Activated naive CD4-positive, alpha-beta T cell treated with anti-CD3 and anti-CD28 coated beads, Interleukin-2, amount 50 U/mL, for 72 hours (primary cell): ENCODE measurements at regions not wholly inside any gene's neighbourhood (a gene's known extent, or its start where the extent isn't known, plus 50 kb on each side); places are given as distances from the start of the nearest gene placed in this dataset.

Experiments used
- ATAC-seq, 2 donors: fragments of 150-1000 bp; cut with Tn5 transposase; 2 replicates each; pipeline ENCODE4 v1.10.0; 2021; ENCODE audit warnings: mild to moderate bottlenecking in 2 of 2, moderate library complexity in 2 of 2
- DNase-seq, 2 donors: peaks; one replicate each; pipeline ENCODE4 v3.0.0; 2021 to 2022; ENCODE audit warnings: low spot score in 2 of 2
- H3K27ac Mint-ChIP-seq, 2 donors: one replicate each; pipeline ENCODE4 v1.8.0; 2022; ENCODE audit warnings: mild to moderate bottlenecking in 2 of 2, mixed read lengths in 2 of 2
- H3K36me3 Mint-ChIP-seq, 2 donors: one replicate each; pipeline ENCODE4 v1.8.0; 2022; ENCODE audit warnings: mixed read lengths in 2 of 2
- H3K9me3 Mint-ChIP-seq, 2 donors: one replicate each; pipeline ENCODE4 v1.8.0; 2022; ENCODE audit warnings: mixed read lengths in 2 of 2

GRCh38 chr5:8185852-8186251 is 316.9 kb downstream of the MTRR start:
- ATAC-seq: no peak
- Mint-ChIP-seq H3K27ac (no peak overlapping the region), H3K36me3 (no peaks in the 10 kb centered on the region), H3K9me3 (peaks cover 5% of the 10 kb centered on the region in 2 donors)
- DNase-seq: no peak

DNA sequence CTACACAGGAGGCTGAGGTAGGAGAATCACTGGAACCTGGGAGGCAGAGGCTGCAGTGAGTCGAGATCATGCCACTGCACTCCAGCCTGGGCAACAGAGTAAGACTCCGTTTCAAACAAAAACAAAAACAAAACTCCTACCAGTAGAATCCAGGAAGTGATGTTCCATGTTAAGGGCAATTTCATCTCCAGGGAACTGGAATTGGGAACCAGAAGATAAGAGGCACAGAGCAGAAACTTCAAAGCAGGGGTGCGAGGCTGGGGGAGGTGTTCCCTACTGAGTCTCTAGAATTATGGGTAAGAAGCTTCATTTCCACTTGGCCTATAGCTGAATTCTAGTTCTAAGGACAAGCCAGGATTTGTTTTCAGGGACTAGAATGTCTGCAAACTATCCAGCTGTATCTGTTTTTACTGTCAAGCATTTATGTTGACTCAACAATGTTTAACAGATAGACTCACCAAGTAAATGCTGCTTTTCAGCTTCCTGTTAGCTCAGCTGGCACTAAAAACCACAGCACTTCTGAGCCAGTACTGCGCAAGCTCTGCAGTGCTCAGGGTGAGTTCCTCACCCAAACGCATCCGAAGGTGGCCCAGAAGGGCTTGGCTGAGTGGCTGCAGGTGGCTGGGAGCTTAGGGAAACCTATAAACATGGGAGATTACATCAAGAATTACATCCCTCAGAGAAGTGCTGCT is 320.1 kb downstream of the MTRR start:
- H3K9me3 Mint-ChIP-seq: peaks cover 5 to 14% of the 10 kb centered on the region in 2 donors
- H3K27ac Mint-ChIP-seq: no peak overlapping the region
- no peak for DNase-seq
- no peaks in the 10 kb centered on the region for H3K36me3 Mint-ChIP-seq
- ATAC-seq: no peak

- Mint-ChIP-seq H3K36me3 (no peaks in the 10 kb centered on the region), H3K9me3 (peaks cover 3 to 13% of the 10 kb centered on the region in 2 donors), H3K27ac (no peak overlapping the region)
- no peak for ATAC-seq
- no peak for DNase-seq
Observed at GRCh38 chr5:8192840-8193239, 323.9 kb downstream of the MTRR start.

GRCh38 chr5:8196061-8196460 is 327.1 kb downstream of the MTRR start:
- ATAC-seq (no peak), DNase-seq (no peak)
- Mint-ChIP-seq H3K9me3 (peaks cover 3 to 22% of the 10 kb centered on the region in 2 donors), H3K27ac (no peak overlapping the region), H3K36me3 (no peaks in the 10 kb centered on the region)

DNA sequence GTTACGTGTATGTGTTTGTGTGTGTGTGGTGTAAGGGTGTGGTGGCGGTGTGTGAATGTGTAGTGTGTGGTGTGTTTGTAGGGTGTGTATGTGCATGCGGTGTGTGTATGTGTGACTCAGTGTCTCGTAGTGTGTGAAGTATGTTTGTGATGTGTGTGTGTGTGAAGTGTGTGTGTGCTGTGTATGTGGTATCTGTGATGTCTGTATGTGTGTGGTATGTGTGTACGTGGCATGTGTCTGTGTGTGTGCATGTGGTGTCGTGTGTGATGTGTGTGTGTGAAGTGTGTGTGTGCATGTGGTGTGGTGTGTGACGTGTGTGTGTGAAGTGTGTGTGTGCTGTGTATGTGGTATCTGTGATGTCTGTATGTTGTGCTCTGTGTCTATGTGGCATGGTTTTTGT is 339.4 kb downstream of the MTRR start:
- ATAC-seq (no peak), DNase-seq (no peak)
- Mint-ChIP-seq H3K27ac (no peak overlapping the region), H3K9me3 (peaks cover 8 to 10% of the 10 kb centered on the region in 2 donors), H3K36me3 (no peaks in the 10 kb centered on the region)

DNA sequence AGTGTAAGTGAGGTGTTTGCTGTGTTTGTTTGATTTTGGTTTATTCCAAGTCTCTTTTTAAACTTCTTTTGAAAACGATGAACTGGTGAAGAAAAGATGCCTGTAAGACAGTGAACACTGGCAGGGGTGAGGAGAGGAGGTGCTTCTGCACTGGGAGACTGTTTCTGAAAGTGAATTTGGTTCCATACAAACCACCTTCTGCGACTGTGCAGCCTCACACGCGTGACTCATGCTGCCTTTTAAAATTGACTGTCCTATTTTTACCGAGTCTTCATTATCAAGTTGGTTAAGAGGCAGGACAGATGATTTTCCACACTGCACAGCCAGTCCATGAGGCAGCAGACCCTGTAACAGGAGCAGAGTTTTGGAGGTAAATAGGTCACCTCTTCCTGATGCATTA is 340.6 kb downstream of the MTRR start:
- ATAC-seq (no peak), DNase-seq (no peak)
- Mint-ChIP-seq H3K36me3 (no peaks in the 10 kb centered on the region), H3K9me3 (peaks cover 0 to 7% of the 10 kb centered on the region in 2 donors), H3K27ac (no peak overlapping the region)

DNA sequence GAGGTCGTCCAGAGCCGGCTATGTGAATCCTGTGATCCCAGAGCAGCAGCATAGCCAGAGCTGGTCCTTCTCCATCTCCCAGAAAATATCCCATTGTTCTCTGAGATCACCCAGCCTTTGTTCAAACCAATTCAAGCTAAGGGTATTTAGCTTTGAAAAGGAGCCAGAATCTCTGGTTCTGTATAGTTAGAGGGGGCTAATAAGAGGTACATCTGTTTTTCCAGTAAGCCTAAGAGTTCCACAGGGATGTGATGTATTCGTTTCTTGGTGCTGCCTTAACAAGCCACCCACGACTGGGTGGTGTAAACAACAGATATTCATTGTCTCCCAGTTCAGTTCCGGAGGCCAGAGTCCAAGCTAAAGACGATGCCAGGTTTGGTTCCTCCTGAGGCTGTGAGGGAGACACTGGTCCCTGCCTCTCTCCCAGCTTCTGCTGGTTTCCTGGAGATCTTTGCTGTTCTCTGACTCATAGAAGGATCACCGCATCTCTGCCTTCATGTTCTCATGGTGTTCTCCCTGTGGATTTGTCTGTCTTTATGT is 344.8 kb downstream of the MTRR start:
- Mint-ChIP-seq H3K9me3 (peaks cover 7% of the 10 kb centered on the region in 2 donors), H3K27ac (no peak overlapping the region), H3K36me3 (no peaks in the 10 kb centered on the region)
- ATAC-seq (no peak), DNase-seq (no peak)

GRCh38 chr5:8216921-8217320 is 348.0 kb downstream of the MTRR start:
- H3K36me3 Mint-ChIP-seq: no peaks in the 10 kb centered on the region
- DNase-seq (no peak), ATAC-seq (no peak)
- H3K9me3 Mint-ChIP-seq: peaks cover 13% of the 10 kb centered on the region in 2 donors
- H3K27ac Mint-ChIP-seq: no peak overlapping the region

DNA sequence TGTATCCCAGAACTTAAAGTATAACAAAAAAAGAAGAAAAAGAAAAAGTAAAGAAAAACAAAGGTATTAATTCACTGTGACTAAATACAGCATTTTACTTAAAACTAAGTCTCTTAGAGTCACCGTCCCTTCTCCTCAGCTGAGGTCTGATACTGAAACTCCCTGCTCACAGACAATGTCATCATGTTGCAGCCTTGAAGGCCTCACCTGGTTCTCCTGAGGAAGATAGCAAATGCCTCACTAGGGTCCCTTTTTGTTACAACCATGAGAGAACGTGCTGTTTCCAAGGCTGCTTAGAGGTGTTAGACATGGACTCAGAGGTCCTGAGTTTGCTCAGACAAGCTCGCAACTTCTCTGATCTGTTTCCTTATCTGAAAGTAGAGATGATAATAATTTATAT is 357.2 kb downstream of the MTRR start:
- no peaks in the 10 kb centered on the region for H3K36me3 Mint-ChIP-seq
- H3K9me3 Mint-ChIP-seq: peaks cover 22% of the 10 kb centered on the region in 2 donors
- DNase-seq: no peak
- H3K27ac Mint-ChIP-seq: no peak overlapping the region
- no peak for ATAC-seq

GRCh38 chr5:8227112-8227511 is 358.2 kb downstream of the MTRR start:
- ATAC-seq (no peak), DNase-seq (no peak)
- Mint-ChIP-seq H3K27ac (no peak overlapping the region), H3K36me3 (no peaks in the 10 kb centered on the region), H3K9me3 (peaks cover 16 to 17% of the 10 kb centered on the region in 2 donors)

- DNase-seq (no peak), ATAC-seq (no peak)
- H3K9me3 Mint-ChIP-seq: peaks cover 4 to 5% of the 10 kb centered on the region in 2 donors
- H3K36me3 Mint-ChIP-seq: no peaks in the 10 kb centered on the region
- H3K27ac Mint-ChIP-seq: no peak overlapping the region
Observed at GRCh38 chr5:8229551-8229950, 360.6 kb downstream of the MTRR start.

GRCh38 chr5:8230868-8231267 is 361.9 kb downstream of the MTRR start:
- Mint-ChIP-seq H3K9me3 (peaks cover 8 to 11% of the 10 kb centered on the region in 2 donors), H3K27ac (no peak overlapping the region), H3K36me3 (no peaks in the 10 kb centered on the region)
- DNase-seq (no peak), ATAC-seq (no peak)

GRCh38 chr5:8233479-8233878 is 364.5 kb downstream of the MTRR start:
- no peak overlapping the region for H3K27ac Mint-ChIP-seq
- no peaks in the 10 kb centered on the region for H3K36me3 Mint-ChIP-seq
- DNase-seq (no peak), ATAC-seq (no peak)
- peaks cover 10 to 16% of the 10 kb centered on the region in 2 donors for H3K9me3 Mint-ChIP-seq

DNA sequence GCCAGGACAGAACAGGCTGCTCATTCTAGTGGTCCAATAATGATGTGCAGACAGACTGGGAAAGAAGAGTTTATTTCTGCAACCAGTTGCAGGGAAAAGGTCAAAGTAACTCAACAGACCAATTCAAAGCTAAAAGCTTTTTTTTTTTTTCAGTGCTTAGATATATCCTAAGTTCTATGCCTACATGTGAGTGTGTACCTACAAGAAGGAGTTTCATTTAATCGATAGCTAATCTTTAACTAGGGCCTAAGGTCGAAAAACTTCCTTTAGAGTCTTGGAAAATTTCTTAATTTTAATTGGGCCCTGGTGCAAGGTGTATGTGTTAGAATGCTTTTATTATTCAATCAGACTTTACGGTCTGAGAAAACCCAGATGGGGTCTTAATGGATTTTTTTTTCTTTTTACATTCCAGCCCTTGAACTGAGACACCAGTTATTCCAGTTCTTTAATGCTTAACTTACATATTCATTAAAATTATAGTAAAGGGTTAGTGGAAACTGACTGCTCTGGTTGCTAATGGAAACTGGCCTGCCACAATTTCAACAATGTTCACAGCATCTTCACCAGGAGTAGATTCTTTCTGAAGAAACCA is 365.3 kb downstream of the MTRR start:
- ATAC-seq (no peak), DNase-seq (no peak)
- Mint-ChIP-seq H3K9me3 (peaks cover 10 to 16% of the 10 kb centered on the region in 2 donors), H3K36me3 (no peaks in the 10 kb centered on the region), H3K27ac (no peak overlapping the region)

GRCh38 chr5:8238080-8238479 is 369.1 kb downstream of the MTRR start:
- peaks cover 16 to 26% of the 10 kb centered on the region in 2 donors for H3K9me3 Mint-ChIP-seq
- no peak overlapping the region for H3K27ac Mint-ChIP-seq
- DNase-seq (no peak), ATAC-seq (no peak)
- H3K36me3 Mint-ChIP-seq: no peaks in the 10 kb centered on the region

GRCh38 chr5:8239198-8239597 is 370.2 kb downstream of the MTRR start:
- no peak overlapping the region for H3K27ac Mint-ChIP-seq
- no peaks in the 10 kb centered on the region for H3K36me3 Mint-ChIP-seq
- peaks cover 20 to 26% of the 10 kb centered on the region in 2 donors for H3K9me3 Mint-ChIP-seq
- no peak for DNase-seq
- ATAC-seq: no peak

- ATAC-seq (no peak), DNase-seq (no peak)
- H3K27ac Mint-ChIP-seq: no peak overlapping the region
- peaks cover 24 to 26% of the 10 kb centered on the region in 2 donors for H3K9me3 Mint-ChIP-seq
- no peaks in the 10 kb centered on the region for H3K36me3 Mint-ChIP-seq
Observed at GRCh38 chr5:8239646-8240045, 370.7 kb downstream of the MTRR start.

DNA sequence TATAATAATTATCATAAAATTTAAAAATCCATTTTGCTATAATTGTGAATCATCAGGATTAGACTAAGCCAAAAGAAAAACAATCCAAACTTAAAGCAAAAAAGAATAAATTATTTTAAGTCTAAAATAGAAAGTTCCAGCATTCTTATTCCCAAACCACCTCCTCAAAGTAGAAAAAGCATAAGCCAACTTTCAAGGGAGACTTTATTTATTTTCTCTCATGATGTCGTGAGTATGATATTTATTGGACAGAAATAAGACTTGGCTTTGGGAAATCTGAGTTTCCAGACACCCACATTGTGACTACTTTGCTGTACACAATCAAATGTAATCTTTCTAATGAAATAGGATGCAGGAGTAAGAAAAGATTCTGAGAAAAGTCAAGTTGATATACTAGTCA is 372.1 kb downstream of the MTRR start:
- DNase-seq (no peak), ATAC-seq (no peak)
- no peak overlapping the region for H3K27ac Mint-ChIP-seq
- H3K36me3 Mint-ChIP-seq: no peaks in the 10 kb centered on the region
- peaks cover 20 to 22% of the 10 kb centered on the region in 2 donors for H3K9me3 Mint-ChIP-seq
